ENCODE measurements at regions not wholly inside any gene's neighbourhood (a gene's known extent, or its start where the extent isn't known, plus 50 kb on each side); places are given as distances from the start of the nearest gene placed in this dataset.

- TF ChIP-seq SIN3A (IDR thresholded peaks at IDR 0.05; ENCODE audit: borderline replicate concordance, insufficient read depth, low read length): no peak
- no peak for TF ChIP-seq FOXP2 (optimal IDR thresholded peaks at IDR 0.05; ENCODE audit: borderline replicate concordance, extremely low read depth, extremely low read length, insufficient read depth)
- no peak for TF ChIP-seq POLR2AphosphoS5 (IDR thresholded peaks at IDR 0.05; ENCODE audit: low read depth, low read length)
- TF ChIP-seq TAF1 (IDR thresholded peaks at IDR 0.05; ENCODE audit: borderline replicate concordance, insufficient read depth, low read length): no peak
- no peak for TF ChIP-seq REST (IDR thresholded peaks at IDR 0.05; ENCODE audit: insufficient read depth in 1 of 2, low read depth in 2 of 2, low read length in 2 of 2)
Measured at GRCh38 chr4:112836895-112837294, 200.0 kb downstream of the LARP7 start.

GRCh38 chr4:112840061-112840460, 203.1 kb downstream of the LARP7 start:
- TF ChIP-seq FOXP2 (optimal IDR thresholded peaks at IDR 0.05; ENCODE audit: borderline replicate concordance, extremely low read depth, extremely low read length, insufficient read depth) (no peak), TAF1 (IDR thresholded peaks at IDR 0.05; ENCODE audit: borderline replicate concordance, insufficient read depth, low read length) (no peak), SIN3A (IDR thresholded peaks at IDR 0.05; ENCODE audit: borderline replicate concordance, insufficient read depth, low read length) (no peak), REST (IDR thresholded peaks at IDR 0.05; ENCODE audit: insufficient read depth in 1 of 2, low read depth in 2 of 2, low read length in 2 of 2) (no peak), POLR2AphosphoS5 (IDR thresholded peaks at IDR 0.05; ENCODE audit: low read depth, low read length) (no peak)

- TF ChIP-seq POLR2AphosphoS5 (IDR thresholded peaks at IDR 0.05; ENCODE audit: low read depth, low read length): no peak
Measured at GRCh38 chr4:112840619-112841018, 203.7 kb downstream of the LARP7 start.

GRCh38 chr4:112842513-112842912, 205.6 kb downstream of the LARP7 start:
- TF ChIP-seq FOXP2 (optimal IDR thresholded peaks at IDR 0.05; ENCODE audit: borderline replicate concordance, extremely low read depth, extremely low read length, insufficient read depth) (no peak), TAF1 (IDR thresholded peaks at IDR 0.05; ENCODE audit: borderline replicate concordance, insufficient read depth, low read length) (no peak), POLR2AphosphoS5 (IDR thresholded peaks at IDR 0.05; ENCODE audit: low read depth, low read length) (no peak), SIN3A (IDR thresholded peaks at IDR 0.05; ENCODE audit: borderline replicate concordance, insufficient read depth, low read length) (no peak), REST (IDR thresholded peaks at IDR 0.05; ENCODE audit: insufficient read depth in 1 of 2, low read depth in 2 of 2, low read length in 2 of 2) (no peak)

GRCh38 chr4:112845386-112845785, 204.1 kb upstream of the ANK2 start:
- TF ChIP-seq FOXP2 (optimal IDR thresholded peaks at IDR 0.05; ENCODE audit: borderline replicate concordance, extremely low read depth, extremely low read length, insufficient read depth) (no peak), TAF1 (IDR thresholded peaks at IDR 0.05; ENCODE audit: borderline replicate concordance, insufficient read depth, low read length) (no peak), SIN3A (IDR thresholded peaks at IDR 0.05; ENCODE audit: borderline replicate concordance, insufficient read depth, low read length) (no peak), POLR2AphosphoS5 (IDR thresholded peaks at IDR 0.05; ENCODE audit: low read depth, low read length) (no peak), REST (IDR thresholded peaks at IDR 0.05; ENCODE audit: insufficient read depth in 1 of 2, low read depth in 2 of 2, low read length in 2 of 2) (no peak)

Measured in PFSK-1 (cell line).